Activated T-cell treated with anti-CD3 and anti-CD28 coated beads, Interleukin-2, amount 50 U/mL, for 24 hours (primary cell): ENCODE measurements at regions not wholly inside any gene's neighbourhood (a gene's known extent, or its start where the extent isn't known, plus 50 kb on each side); places are given as distances from the start of the nearest gene placed in this dataset.
"Not testable (repeated sequence)": the region's sequence is repeated elsewhere in the genome, so short reads cannot be mapped to it uniquely, and the experiment has no call there.

Experiments
- DNase-seq: peaks from one replicate; pipeline ENCODE4 v3.0.0-alpha.2; 2020
- H3K27ac Mint-ChIP-seq: 2 replicates; pipeline ENCODE4 v1.8.0; 2020; ENCODE audit warnings: mild to moderate bottlenecking, mixed read lengths
- H3K27me3 Mint-ChIP-seq: 2 replicates; pipeline ENCODE4 v1.8.0; 2020; ENCODE audit warnings: mixed read lengths
- H3K36me3 Mint-ChIP-seq: 2 replicates; pipeline ENCODE4 v1.8.0; 2020; ENCODE audit warnings: low read depth, mixed read lengths
- H3K4me1 Mint-ChIP-seq: 2 replicates; pipeline ENCODE4 v1.8.0; 2020; ENCODE audit warnings: low read depth, mixed read lengths
- H3K4me3 Mint-ChIP-seq: 2 replicates; pipeline ENCODE4 v1.8.0; 2020; ENCODE audit warnings: mild to moderate bottlenecking, moderate library complexity, mixed read lengths
- H3K9me3 Mint-ChIP-seq: 2 replicates; pipeline ENCODE4 v1.8.0; 2020; ENCODE audit warnings: mixed read lengths

GRCh38 chr6:118736440-118736839, 85.0 kb upstream of the CEP85L start:
- no peaks in the 10 kb centered on the region for H3K36me3 Mint-ChIP-seq
- H3K27me3 Mint-ChIP-seq: no peaks in the 10 kb centered on the region
- no peak for DNase-seq
- peaks cover 2% of the 10 kb centered on the region for H3K9me3 Mint-ChIP-seq
- H3K27ac Mint-ChIP-seq: peak overlapping the region; percentile 76
- H3K4me1 Mint-ChIP-seq: peaks cover 37% of the 10 kb centered on the region
- no peak overlapping the region for H3K4me3 Mint-ChIP-seq

GRCh38 chr6:118735320-118735719, 83.9 kb upstream of the CEP85L start:
- Mint-ChIP-seq H3K27ac (peak overlapping the region; percentile 27), H3K27me3 (no peaks in the 10 kb centered on the region), H3K36me3 (no peaks in the 10 kb centered on the region), H3K9me3 (peaks cover 2% of the 10 kb centered on the region), H3K4me1 (peaks cover 35% of the 10 kb centered on the region), H3K4me3 (no peak overlapping the region)
- DNase-seq: no peak

DNA sequence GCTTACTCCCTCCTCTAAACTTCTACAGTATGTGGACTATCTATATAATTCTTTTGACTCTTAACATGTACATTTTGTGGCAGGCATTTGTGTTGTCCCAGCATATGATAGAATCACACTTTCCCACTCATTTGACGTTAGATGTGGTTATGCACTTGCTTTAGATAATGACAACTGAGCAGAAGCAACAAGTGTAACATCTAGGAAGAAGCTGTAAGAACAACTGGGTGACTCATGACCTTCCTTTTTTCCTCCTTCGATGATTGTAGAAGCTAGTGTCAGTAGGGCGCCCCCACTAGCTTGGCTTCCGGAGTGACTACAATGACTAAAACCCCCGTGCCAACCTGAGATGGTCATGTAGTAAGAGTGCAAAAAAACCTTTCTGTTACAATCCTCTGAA, 74.6 kb upstream of the CEP85L start:
- Mint-ChIP-seq H3K4me1 (peaks cover 60% of the 10 kb centered on the region), H3K27me3 (no peaks in the 10 kb centered on the region), H3K27ac (peak overlapping the region; percentile 86), H3K9me3 (no peaks in the 10 kb centered on the region), H3K36me3 (no peaks in the 10 kb centered on the region), H3K4me3 (peak overlapping the region; percentile 21)
- peak; percentile 72 for DNase-seq

DNA sequence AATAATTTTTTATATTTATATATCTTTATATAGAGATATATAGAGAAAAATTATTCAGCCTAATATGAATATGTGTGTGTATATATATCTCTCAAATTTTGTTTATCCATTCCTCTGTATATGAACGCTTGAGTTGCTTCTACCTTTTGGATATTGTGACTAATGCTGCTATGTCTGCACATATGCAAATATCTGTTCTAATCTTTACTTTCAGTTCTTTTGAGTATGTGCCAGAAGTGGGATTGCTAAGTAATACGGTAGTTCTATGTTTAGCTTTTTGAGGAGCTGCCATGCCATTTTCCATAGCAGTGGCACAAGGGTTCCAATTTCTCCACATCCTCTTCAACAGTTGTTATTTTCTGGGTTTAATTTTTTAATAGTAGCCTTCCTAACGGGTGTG, 72.8 kb upstream of the CEP85L start:
- Mint-ChIP-seq H3K4me3 (peak overlapping the region; percentile 21), H3K4me1 (peaks cover 77% of the 10 kb centered on the region), H3K9me3 (no peaks in the 10 kb centered on the region), H3K27ac (peak overlapping the region; percentile 91), H3K36me3 (no peaks in the 10 kb centered on the region), H3K27me3 (no peaks in the 10 kb centered on the region)
- no peak for DNase-seq

DNA sequence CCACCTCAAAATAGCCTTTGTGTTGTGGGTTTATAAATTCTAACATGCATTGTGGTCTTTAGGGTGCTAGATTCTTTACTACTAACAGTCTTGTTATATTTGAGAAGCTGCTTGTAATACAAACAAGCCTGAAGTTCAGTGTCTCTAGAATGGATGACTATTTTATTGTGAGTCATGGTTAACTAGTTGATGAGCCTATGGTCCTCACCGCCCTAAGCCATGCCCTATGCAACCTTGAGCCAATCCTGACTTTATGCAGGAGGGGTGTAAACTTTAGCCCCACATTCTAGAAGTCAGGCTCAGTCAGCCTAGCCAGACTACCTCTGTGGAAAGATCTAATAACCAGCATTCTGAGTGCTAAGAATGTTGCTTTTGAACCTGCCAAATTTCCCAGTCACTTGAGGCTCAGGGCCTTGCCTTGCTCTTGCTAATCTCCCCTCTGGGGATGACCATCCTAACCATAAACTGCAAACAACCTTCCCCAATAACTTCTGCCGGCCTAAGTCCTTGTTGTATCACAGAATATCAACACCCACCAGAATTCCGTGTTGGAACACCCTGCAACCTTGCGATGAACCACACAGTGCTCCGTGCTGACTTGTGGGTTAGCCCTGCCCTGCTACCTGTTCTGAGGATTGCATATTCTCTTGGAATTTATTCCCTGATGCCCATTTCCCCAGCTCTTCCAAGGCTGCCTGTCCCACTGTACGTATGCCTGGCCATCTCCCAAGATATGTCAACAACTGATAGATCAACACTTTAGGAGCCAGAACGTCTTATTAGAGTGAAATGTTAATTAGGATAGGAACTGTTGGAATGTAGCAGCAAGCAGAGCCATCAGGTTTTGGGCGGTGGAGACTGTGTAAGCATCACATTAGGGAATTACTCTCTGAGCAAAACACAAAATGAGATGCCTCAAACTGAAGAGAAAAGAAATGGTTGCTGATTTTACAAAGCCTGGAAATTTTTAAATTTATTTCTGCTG, 71.7 kb upstream of the CEP85L start:
- DNase-seq: no peak
- H3K9me3 Mint-ChIP-seq: no peaks in the 10 kb centered on the region
- H3K4me3 Mint-ChIP-seq: no peak overlapping the region
- no peaks in the 10 kb centered on the region for H3K27me3 Mint-ChIP-seq
- H3K36me3 Mint-ChIP-seq: no peaks in the 10 kb centered on the region
- peaks cover 86% of the 10 kb centered on the region for H3K4me1 Mint-ChIP-seq
- H3K27ac Mint-ChIP-seq: peak overlapping the region; percentile 2

GRCh38 chr6:118720125-118720473, 68.7 kb upstream of the CEP85L start:
- Mint-ChIP-seq H3K36me3 (no peaks in the 10 kb centered on the region), H3K27me3 (no peaks in the 10 kb centered on the region), H3K4me1 (peaks cover 74% of the 10 kb centered on the region), H3K27ac (peak overlapping the region; percentile 92), H3K4me3 (no peak overlapping the region), H3K9me3 (no peaks in the 10 kb centered on the region)
- no peak for DNase-seq

GRCh38 chr6:118719351-118720124, 68.1 kb upstream of the CEP85L start:
- Mint-ChIP-seq H3K9me3 (no peaks in the 10 kb centered on the region), H3K27ac (peak overlapping the region; percentile 92), H3K27me3 (no peaks in the 10 kb centered on the region), H3K4me1 (peaks cover 75% of the 10 kb centered on the region), H3K4me3 (peak overlapping the region; percentile 35), H3K36me3 (no peaks in the 10 kb centered on the region)
- DNase-seq: peak; percentile 60

GRCh38 chr6:118718903-118719302, 67.5 kb upstream of the CEP85L start:
- Mint-ChIP-seq H3K4me1 (peaks cover 76% of the 10 kb centered on the region), H3K36me3 (no peaks in the 10 kb centered on the region), H3K27me3 (no peaks in the 10 kb centered on the region), H3K9me3 (no peaks in the 10 kb centered on the region), H3K27ac (peak overlapping the region; percentile 92), H3K4me3 (peak overlapping the region; percentile 35)
- DNase-seq: no peak

DNA sequence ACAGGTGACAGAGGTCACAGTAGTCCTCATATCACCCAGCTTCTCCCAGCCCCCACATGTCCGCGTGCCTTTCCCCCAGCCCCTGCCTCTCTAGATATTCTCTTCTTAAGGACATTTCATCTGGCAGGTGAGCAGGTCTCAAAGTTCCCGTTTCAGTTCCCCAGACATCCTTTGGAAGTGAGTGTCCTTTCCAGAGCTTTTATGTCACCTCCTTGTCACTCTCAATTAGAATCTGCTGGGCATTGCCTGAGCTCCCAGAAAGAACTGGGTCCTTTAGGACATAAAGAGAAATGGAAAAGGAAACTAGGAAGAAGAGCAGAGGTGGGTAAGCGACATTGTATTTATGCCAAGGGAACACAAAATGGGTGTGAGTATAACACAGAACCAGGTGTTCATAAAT, 66.9 kb upstream of the CEP85L start:
- no peaks in the 10 kb centered on the region for H3K27me3 Mint-ChIP-seq
- H3K27ac Mint-ChIP-seq: peak overlapping the region; percentile 92
- no peaks in the 10 kb centered on the region for H3K9me3 Mint-ChIP-seq
- H3K4me3 Mint-ChIP-seq: no peak overlapping the region
- H3K4me1 Mint-ChIP-seq: peaks cover 77% of the 10 kb centered on the region
- no peak for DNase-seq
- H3K36me3 Mint-ChIP-seq: no peaks in the 10 kb centered on the region

DNA sequence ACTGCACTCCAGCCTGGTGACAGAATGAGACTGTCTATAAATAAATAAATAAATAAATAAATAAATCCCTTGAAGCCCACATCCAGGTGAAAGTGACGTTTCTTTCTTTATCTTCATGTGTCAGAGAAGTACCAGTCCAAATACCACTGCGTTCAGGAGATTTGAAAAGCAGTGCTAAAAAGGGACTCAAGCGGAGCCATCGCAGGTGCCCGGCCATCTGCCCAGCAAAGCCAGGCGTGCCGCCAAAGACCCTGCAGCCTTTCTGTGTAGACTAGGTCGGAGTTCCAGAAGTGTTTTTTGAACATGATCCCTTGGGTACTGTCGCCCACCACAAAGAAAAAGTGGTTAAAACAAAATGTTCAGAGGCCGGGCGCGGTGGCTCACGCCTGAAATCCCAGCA, 65.7 kb upstream of the CEP85L start:
- Mint-ChIP-seq H3K27me3 (no peaks in the 10 kb centered on the region), H3K4me1 (peaks cover 78% of the 10 kb centered on the region), H3K4me3 (no peak overlapping the region), H3K9me3 (no peaks in the 10 kb centered on the region), H3K36me3 (no peaks in the 10 kb centered on the region), H3K27ac (no peak overlapping the region)
- DNase-seq: no peak

DNA sequence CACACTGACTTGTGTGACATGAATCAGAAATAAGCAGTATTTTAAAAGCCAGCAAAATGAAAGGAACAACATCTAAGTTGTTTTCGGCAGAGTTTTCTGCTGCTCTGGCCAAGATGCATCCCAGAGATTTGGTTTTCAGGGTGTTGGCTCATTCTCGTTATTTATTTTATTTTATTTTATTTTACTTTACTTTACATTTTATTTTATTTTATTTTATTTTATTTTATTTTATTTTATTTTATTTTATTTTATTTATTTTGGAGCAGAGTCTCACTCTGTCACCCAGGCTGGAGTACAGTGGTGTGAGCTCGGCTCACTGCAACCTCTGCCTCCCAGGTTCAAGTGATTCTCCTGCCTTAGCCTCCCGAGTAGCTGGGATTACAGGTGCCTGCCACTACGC, 64.5 kb upstream of the CEP85L start:
- H3K4me1 Mint-ChIP-seq: peaks cover 79% of the 10 kb centered on the region

GRCh38 chr6:118715376-118715775, 64.0 kb upstream of the CEP85L start:
- Mint-ChIP-seq H3K9me3 (peaks cover 5% of the 10 kb centered on the region), H3K27ac (no peak overlapping the region), H3K4me3 (no peak overlapping the region), H3K36me3 (no peaks in the 10 kb centered on the region), H3K4me1 (peaks cover 79% of the 10 kb centered on the region), H3K27me3 (no peaks in the 10 kb centered on the region)
- no peak for DNase-seq

More for the DNA sequence above, 64.5 kb upstream of the CEP85L start:
- not testable (repeated sequence) for H3K36me3 Mint-ChIP-seq, H3K9me3 Mint-ChIP-seq, DNase-seq, H3K27me3 Mint-ChIP-seq, H3K27ac Mint-ChIP-seq, H3K4me3 Mint-ChIP-seq

DNA sequence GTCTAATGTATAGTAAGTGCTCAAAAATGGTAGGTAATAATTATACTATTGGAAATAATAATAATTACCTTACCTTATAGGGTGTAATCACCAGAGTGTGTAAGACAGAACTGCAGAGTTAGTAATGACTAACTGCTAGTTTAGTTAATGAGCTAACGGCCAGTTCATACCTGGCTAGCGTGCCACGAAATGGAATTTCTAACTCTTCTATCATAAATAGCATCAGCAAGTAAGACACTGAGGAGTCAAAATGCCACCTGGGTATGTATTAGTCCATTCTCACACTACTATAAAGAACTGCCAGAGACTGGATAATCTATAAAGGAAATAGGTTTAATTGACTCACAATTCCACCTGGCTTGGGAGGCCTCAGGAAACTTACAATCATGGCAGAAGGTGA, 63.4 kb upstream of the CEP85L start:
- DNase-seq: no peak
- Mint-ChIP-seq H3K27me3 (no peaks in the 10 kb centered on the region), H3K9me3 (peaks cover 5% of the 10 kb centered on the region), H3K4me1 (peaks cover 79% of the 10 kb centered on the region), H3K27ac (no peak overlapping the region), H3K4me3 (no peak overlapping the region), H3K36me3 (no peaks in the 10 kb centered on the region)

DNA sequence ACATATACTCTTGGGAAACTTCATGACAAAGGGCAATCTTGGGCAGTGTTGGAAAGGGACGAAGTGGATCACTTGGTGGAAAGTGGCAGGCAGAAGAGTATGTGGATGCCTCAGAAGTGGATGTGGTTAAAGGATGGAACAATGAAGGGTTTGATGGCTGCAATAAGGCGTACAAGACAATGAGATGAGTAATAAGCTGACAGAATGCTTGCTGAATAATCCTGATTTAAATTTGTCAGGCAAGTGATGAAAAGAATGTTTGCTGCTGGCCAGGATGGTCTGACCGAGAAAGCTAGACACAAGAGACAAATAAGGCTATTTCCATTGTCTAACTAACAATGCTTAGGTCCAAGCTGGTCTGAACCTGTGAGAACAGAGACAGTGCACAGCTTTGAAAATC, 61.6 kb upstream of the CEP85L start:
- Mint-ChIP-seq H3K27me3 (no peaks in the 10 kb centered on the region), H3K4me1 (peaks cover 68% of the 10 kb centered on the region), H3K4me3 (peak overlapping the region; percentile 18), H3K9me3 (peaks cover 5% of the 10 kb centered on the region), H3K36me3 (peaks cover 11% of the 10 kb centered on the region), H3K27ac (peak overlapping the region; percentile 69)
- DNase-seq: no peak

- Mint-ChIP-seq H3K27ac (peak overlapping the region; percentile 98), H3K4me1 (peaks cover 83% of the 10 kb centered on the region), H3K36me3 (peaks cover 28% of the 10 kb centered on the region), H3K9me3 (peaks cover 5% of the 10 kb centered on the region), H3K27me3 (no peaks in the 10 kb centered on the region), H3K4me3 (peak overlapping the region; percentile 95)
- DNase-seq: no peak
Observed at GRCh38 chr6:118710616-118711015, 59.2 kb upstream of the CEP85L start.
